Fibroblast of lung (primary cell): ENCODE measurements at regions not wholly inside any gene's neighbourhood (a gene's known extent, or its start where the extent isn't known, plus 50 kb on each side); places are given as distances from the start of the nearest gene placed in this dataset.

Experiments used
- DNase-seq, 2 donors: peaks; one replicate each; pipeline versions ENCODE4 v3.0.0 to v3.0.0-alpha.2; 2010; ENCODE audit warnings: low read depth in 2 of 2
- H2AFZ ChIP-seq: 2 replicates; pipeline ENCODE4 v1.5.1; 2012; ENCODE audit warnings: low read length, control low read depth, inconsistent platforms
- H3K27ac ChIP-seq: 2 replicates; pipeline ENCODE4 v1.5.1; 2011; ENCODE audit warnings: low read length, control low read depth; ENCODE audit not compliant: insufficient read depth
- H3K27me3 ChIP-seq: 2 replicates; pipeline ENCODE4 v1.5.1; 2011; ENCODE audit warnings: mild to moderate bottlenecking, low read length; ENCODE audit not compliant: control insufficient read depth, insufficient read depth
- H3K36me3 ChIP-seq: 2 replicates; pipeline ENCODE4 v1.5.1; 2011; ENCODE audit warnings: low read length; ENCODE audit not compliant: control insufficient read depth, insufficient read depth
- H3K4me1 ChIP-seq: 2 replicates; pipeline ENCODE4 v1.5.1; 2011; ENCODE audit warnings: low read length; ENCODE audit not compliant: control insufficient read depth, insufficient read depth; ENCODE audit errors: extremely low read depth
- H3K4me2 ChIP-seq: 2 replicates; pipeline ENCODE4 v1.5.1; 2011; ENCODE audit warnings: low read length, control low read depth; ENCODE audit not compliant: insufficient read depth; ENCODE audit errors: extremely low read depth
- H3K4me3 ChIP-seq, 4 experiments: fragments of 200-600 bp in 1 of 4; sonication (generic) in 1 of 4; replicated peaks in 1 of 4; 2 replicates each; pipeline ENCODE4 v1.5.1; 2011 to 2016; ENCODE audit warnings: low read length in 4 of 4, low read depth in 3 of 4, mild to moderate bottlenecking in 3 of 4, control low read depth in 2 of 4, inconsistent platforms in 1 of 4, mixed read lengths in 1 of 4; ENCODE audit not compliant: insufficient read depth in 1 of 4; ENCODE audit errors: control extremely low read depth in 1 of 4
- H3K79me2 ChIP-seq: 2 replicates; pipeline ENCODE4 v1.5.1; 2012; ENCODE audit warnings: mild to moderate bottlenecking, low read length, inconsistent platforms; ENCODE audit not compliant: control insufficient read depth, insufficient read depth
- H3K9ac ChIP-seq: 2 replicates; pipeline ENCODE4 v1.5.1; 2011; ENCODE audit warnings: mild to moderate bottlenecking, low read length, control low read depth; ENCODE audit not compliant: insufficient read depth
- H3K9me3 ChIP-seq: 2 replicates; pipeline ENCODE4 v1.5.1; 2012; ENCODE audit warnings: low read depth, low read length; ENCODE audit not compliant: control insufficient read depth, insufficient read depth
- H4K20me1 ChIP-seq: 2 replicates; pipeline ENCODE4 v1.5.1; 2011; ENCODE audit warnings: low read length; ENCODE audit not compliant: control insufficient read depth, insufficient read depth; ENCODE audit errors: extremely low read depth
- CTCF ChIP-seq, 2 donors: IDR thresholded peaks in 1 of 2; conservative IDR thresholded peaks in 1 of 2; 1 replicate in 1 of 2; 2 replicates in 1 of 2; pipeline ENCODE4 v1.5.1; 2011 to 2012; ENCODE audit warnings: low read length in 2 of 2, control low read depth in 1 of 2, inconsistent platforms in 1 of 2, low read depth in 1 of 2, mild to moderate bottlenecking in 1 of 2
- EZH2 ChIP-seq: IDR thresholded peaks from 2 replicates; pipeline ENCODE4 v1.5.1; 2012; ENCODE audit warnings: low read length, control low read depth, mild to moderate bottlenecking; ENCODE audit errors: missing control alignments

- no peak for TF ChIP-seq CTCF (conservative IDR thresholded peaks at IDR 0.05 in 1 of 2, IDR thresholded peaks at IDR 0.05 in 1 of 2; ENCODE audit: low read depth in 1 of 2, low read length in 2 of 2)
- Histone ChIP-seq H3K79me2 (no peaks in the 10 kb centered on the region), H3K36me3 (no peaks in the 10 kb centered on the region), H3K9ac (no peak overlapping the region), H3K4me1 (no peaks in the 10 kb centered on the region), H4K20me1 (no peaks in the 10 kb centered on the region), H3K4me3 (no peak overlapping the region), H2AFZ (no peak overlapping the region), H3K4me2 (no peak overlapping the region), H3K27ac (no peak overlapping the region), H3K9me3 (no peaks in the 10 kb centered on the region), H3K27me3 (no peaks in the 10 kb centered on the region)
- DNase-seq, result no peak
These were observed 260.0 kb upstream of the MKI67 start for GRCh38 chr10:128386231-128386630.

DNA sequence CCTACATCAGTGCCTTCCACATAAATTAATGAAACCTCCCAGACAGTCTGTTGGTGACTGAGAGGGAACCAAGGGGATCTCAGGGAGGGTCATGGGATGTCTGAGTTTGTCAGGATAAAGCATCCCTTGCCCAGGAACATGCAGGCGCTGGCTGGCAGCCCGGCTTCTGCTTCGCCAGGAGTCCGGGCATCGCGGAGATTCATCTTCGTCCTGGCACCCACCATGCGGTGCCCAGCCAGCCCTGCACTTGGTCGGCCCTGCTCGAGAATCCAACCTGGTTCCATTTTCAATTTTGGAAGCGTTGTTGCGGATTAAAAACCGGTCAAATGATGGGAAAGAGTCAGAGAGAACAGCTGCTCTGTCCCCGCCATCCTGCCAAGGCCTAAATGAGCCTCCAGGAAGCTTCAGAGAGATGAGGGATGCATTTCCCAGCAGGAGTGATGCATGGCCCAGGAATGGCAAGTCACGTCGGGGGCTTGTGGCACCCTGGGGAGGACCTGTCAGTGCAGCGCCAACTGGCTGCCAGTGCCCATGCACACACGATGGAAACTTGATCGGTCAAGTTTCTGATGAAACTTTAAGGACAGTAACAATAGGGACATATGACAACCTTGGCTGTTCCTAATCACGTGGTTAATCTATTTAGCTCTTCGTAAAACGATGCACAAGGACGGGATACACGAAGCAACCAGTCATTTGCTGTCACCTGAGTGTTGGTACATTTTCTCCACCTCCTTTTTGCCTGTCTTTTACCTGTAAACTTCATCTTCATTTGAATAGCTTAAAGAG is 260.8 kb upstream of the MKI67 start:
- no peaks in the 10 kb centered on the region for H4K20me1 ChIP-seq
- H3K36me3 ChIP-seq, result no peaks in the 10 kb centered on the region
- H3K4me2 ChIP-seq, result no peak overlapping the region
- no peak for DNase-seq
- H2AFZ ChIP-seq, result no peak overlapping the region
- H3K27me3 ChIP-seq, result no peaks in the 10 kb centered on the region
- no peak overlapping the region for H3K4me3 ChIP-seq
- TF ChIP-seq CTCF (conservative IDR thresholded peaks at IDR 0.05 in 1 of 2, IDR thresholded peaks at IDR 0.05 in 1 of 2; ENCODE audit: low read depth in 1 of 2, low read length in 2 of 2), result no peak
- no peak for TF ChIP-seq EZH2
- no peak overlapping the region for H3K9ac ChIP-seq
- no peaks in the 10 kb centered on the region for H3K79me2 ChIP-seq
- H3K9me3 ChIP-seq, result no peaks in the 10 kb centered on the region
- no peak overlapping the region for H3K27ac ChIP-seq
- H3K4me1 ChIP-seq, result no peaks in the 10 kb centered on the region

DNA sequence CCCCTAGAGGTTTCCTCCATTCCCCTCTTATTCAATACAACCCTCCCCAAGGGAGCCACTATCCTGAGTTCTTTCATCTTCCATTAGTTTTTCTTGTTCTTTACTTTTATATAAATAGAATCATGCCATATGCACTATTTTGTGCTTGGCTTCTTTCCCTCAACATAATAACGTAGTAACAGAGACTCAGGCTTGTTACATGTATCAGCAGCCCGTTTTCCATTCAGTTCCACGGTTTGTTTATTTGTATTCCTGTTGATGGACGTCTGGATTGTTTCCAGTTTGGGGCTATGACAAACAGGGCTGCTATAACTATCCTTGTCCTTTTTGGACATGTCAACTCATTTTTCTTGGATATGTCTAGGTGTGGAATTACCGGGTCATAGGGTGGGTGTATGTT is 264.4 kb upstream of the MKI67 start:
- TF ChIP-seq CTCF (conservative IDR thresholded peaks at IDR 0.05 in 1 of 2, IDR thresholded peaks at IDR 0.05 in 1 of 2; ENCODE audit: low read depth in 1 of 2, low read length in 2 of 2) (no peak), EZH2 (no peak)

More for the DNA sequence above, 264.4 kb upstream of the MKI67 start:
- Histone ChIP-seq H3K27ac (no peak overlapping the region), H3K4me1 (no peaks in the 10 kb centered on the region), H3K4me2 (no peak overlapping the region), H2AFZ (no peak overlapping the region), H4K20me1 (no peaks in the 10 kb centered on the region), H3K9me3 (no peaks in the 10 kb centered on the region), H3K36me3 (no peaks in the 10 kb centered on the region), H3K9ac (no peak overlapping the region), H3K4me3 (no peak overlapping the region), H3K27me3 (no peaks in the 10 kb centered on the region), H3K79me2 (no peaks in the 10 kb centered on the region)
- no peak for DNase-seq
